ENCODE measurements at regions not wholly inside any gene's neighbourhood (a gene's known extent, or its start where the extent isn't known, plus 50 kb on each side); places are given as distances from the start of the nearest gene placed in this dataset.
"Not testable (repeated sequence)": the region's sequence is repeated elsewhere in the genome, so short reads cannot be mapped to it uniquely, and the experiment has no call there.

DNA sequence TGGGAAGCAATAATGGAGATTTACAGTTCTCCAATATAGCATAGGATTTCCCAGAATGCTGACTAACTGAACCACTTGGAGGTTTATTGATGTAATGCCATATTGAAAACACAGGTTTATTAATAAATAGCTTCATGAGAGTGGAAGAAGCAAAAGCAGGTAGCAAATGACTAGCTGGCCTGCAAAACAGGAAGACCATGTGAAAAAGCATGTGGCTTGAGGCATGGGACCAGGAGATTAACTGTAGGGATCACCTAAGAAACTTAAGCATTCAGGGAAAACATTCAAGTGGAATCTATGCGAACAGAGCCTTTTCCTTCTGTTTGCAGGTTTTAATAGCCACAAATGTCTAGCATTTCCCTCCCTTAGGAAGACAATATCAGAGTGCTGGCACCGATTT lies 679.7 kb downstream of the ZEB2 start:
- H3K27me3 ChIP-seq: no peaks in the 10 kb centered on the region
- DNase-seq (no peak), ATAC-seq (no peak)
- no peak overlapping the region for H3K27ac ChIP-seq
- H3K36me3 ChIP-seq (replicated peaks in 1 of 2; ENCODE audit: insufficient read depth in 1 of 2, low read depth in 2 of 2): no peaks in the 10 kb centered on the region
- no peak for TF ChIP-seq POLR2A (IDR thresholded peaks at IDR 0.05)
- no peak for TF ChIP-seq CTCF (IDR thresholded peaks at IDR 0.05)
- H3K4me3 ChIP-seq: no peak overlapping the region
- 80 to 84% methylated on average over 2 of the region's 2 CpGs for WGBS, 2 donors
- H3K4me1 ChIP-seq: no peaks in the 10 kb centered on the region
- intact Hi-C loops (cut with DNase I): no loop called here
- no peaks in the 10 kb centered on the region for H3K9me3 ChIP-seq

GRCh38 chr2:143839456-143839855 lies 680.5 kb downstream of the ZEB2 start:
- H3K4me3 ChIP-seq: no peak overlapping the region
- TF ChIP-seq CTCF (IDR thresholded peaks at IDR 0.05): no peak
- TF ChIP-seq POLR2A (IDR thresholded peaks at IDR 0.05): no peak
- DNase-seq: no peak
- no peaks in the 10 kb centered on the region for H3K36me3 ChIP-seq (replicated peaks in 1 of 2; ENCODE audit: insufficient read depth in 1 of 2, low read depth in 2 of 2)
- no peak for ATAC-seq
- 71 to 75% methylated on average over 2 of the region's 2 CpGs for WGBS, 2 donors
- intact Hi-C loops (cut with DNase I): no loop called here
- no peaks in the 10 kb centered on the region for H3K4me1 ChIP-seq
- no peak overlapping the region for H3K27ac ChIP-seq
- no peaks in the 10 kb centered on the region for H3K27me3 ChIP-seq
- no peaks in the 10 kb centered on the region for H3K9me3 ChIP-seq

- DNase-seq; H3K9me3 ChIP-seq; ATAC-seq; H3K36me3 ChIP-seq (replicated peaks in 1 of 2; ENCODE audit: insufficient read depth in 1 of 2, low read depth in 2 of 2); H3K27me3 ChIP-seq; H3K4me1 ChIP-seq; H3K4me3 ChIP-seq; H3K27ac ChIP-seq; intact Hi-C loops (cut with DNase I): not testable (repeated sequence)
These were observed 682.9 kb downstream of the ZEB2 start for GRCh38 chr2:143837055-143837454.

DNA sequence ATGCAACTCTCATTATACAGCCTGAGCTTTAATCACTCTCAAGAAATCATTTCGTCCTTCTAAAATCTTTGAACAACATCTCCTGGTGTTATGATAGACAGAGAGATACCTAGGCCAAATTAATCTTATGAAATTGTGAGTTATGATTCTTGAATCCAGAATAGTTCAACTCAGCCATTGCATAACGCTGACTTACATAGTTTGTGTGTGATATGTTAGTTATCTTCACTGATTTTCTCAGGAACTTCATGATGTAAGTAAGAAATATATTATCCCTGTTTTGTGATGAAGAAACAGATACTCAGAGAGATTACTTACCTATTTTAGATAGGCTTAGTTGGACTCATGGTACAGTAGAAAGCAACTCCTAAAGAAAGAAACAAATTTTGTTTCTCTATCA lies 684.4 kb downstream of the ZEB2 start:
- TF ChIP-seq CTCF (IDR thresholded peaks at IDR 0.05) (no peak), POLR2A (IDR thresholded peaks at IDR 0.05) (no peak)
- no peaks in the 10 kb centered on the region for H3K9me3 ChIP-seq
- no peaks in the 10 kb centered on the region for H3K27me3 ChIP-seq
- DNase-seq (no peak), ATAC-seq (no peak)
- no peaks in the 10 kb centered on the region for H3K36me3 ChIP-seq (replicated peaks in 1 of 2; ENCODE audit: insufficient read depth in 1 of 2, low read depth in 2 of 2)
- H3K4me3 ChIP-seq: no peak overlapping the region
- WGBS, 2 donors: 0 to 30% methylated on average over 2 of the region's 2 CpGs
- no peaks in the 10 kb centered on the region for H3K4me1 ChIP-seq
- intact Hi-C loops (cut with DNase I): no loop called here
- H3K27ac ChIP-seq: no peak overlapping the region

DNA sequence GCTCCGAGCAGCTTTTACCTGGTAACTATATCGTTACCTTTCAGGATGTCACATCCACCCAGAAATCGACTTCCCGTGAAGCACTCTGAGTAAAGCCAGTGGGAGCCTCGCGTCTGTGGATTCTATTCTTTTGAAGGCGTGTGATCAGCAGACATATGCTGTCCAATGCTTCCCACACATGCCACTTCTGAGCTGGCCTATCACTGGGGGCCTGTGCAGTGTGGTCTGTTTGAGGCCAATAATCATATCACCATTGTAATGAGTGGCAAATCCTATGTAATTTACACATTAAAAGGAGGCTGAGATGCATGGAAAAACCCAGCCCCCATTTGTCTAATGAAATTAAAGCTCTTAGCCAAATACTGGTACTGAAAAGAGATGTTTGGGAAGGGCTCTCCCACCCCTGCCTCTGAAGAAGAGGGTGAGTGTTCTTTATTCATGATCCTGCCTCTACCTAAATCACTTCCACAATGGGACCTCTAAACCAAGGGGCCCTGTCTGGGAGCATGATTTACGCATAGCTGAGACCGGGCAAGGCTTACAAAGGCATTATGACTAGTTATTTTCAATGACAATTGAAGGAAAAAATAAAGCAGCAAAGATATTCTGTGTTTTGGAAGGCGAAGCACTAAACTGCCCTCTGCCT lies 686.8 kb downstream of the ZEB2 start:
- Histone ChIP-seq H3K27me3 (no peaks in the 10 kb centered on the region), H3K4me1 (no peaks in the 10 kb centered on the region), H3K4me3 (no peak overlapping the region), H3K36me3 (replicated peaks in 1 of 2; ENCODE audit: insufficient read depth in 1 of 2, low read depth in 2 of 2) (no peaks in the 10 kb centered on the region), H3K9me3 (no peaks in the 10 kb centered on the region), H3K27ac (no peak overlapping the region)
- 89 to 91% methylated on average over 10 of the region's 10 CpGs for WGBS, 2 donors
- ATAC-seq (no peak), DNase-seq (no peak)
- no peak for TF ChIP-seq POLR2A (IDR thresholded peaks at IDR 0.05)
- TF ChIP-seq CTCF (IDR thresholded peaks at IDR 0.05): no peak
- intact Hi-C loops (cut with DNase I): no loop called here
